D721Med (cell line): ENCODE measurements at regions not wholly inside any gene's neighbourhood (a gene's known extent, or its start where the extent isn't known, plus 50 kb on each side); places are given as distances from the start of the nearest gene placed in this dataset.

Experiments
- DNase-seq: peaks from one replicate; pipeline ENCODE4 v3.0.0; 2011; ENCODE audit warnings: low spot score; ENCODE audit not compliant: insufficient read length
- FAIRE-seq: peaks from 2 replicates; lab custom pipeline; 2011; peaks lifted over from hg19 to GRCh38; lab: Jason Lieb, UNC
- TF ChIP-seq, protein P1 (sequence below): IDR thresholded peaks from 2 replicates; pipeline ENCODE4 v1.5.1; 2012; ENCODE audit warnings: mild to moderate bottlenecking, control low read depth; ENCODE audit not compliant: insufficient read depth; ENCODE audit errors: missing control alignments

DNA sequence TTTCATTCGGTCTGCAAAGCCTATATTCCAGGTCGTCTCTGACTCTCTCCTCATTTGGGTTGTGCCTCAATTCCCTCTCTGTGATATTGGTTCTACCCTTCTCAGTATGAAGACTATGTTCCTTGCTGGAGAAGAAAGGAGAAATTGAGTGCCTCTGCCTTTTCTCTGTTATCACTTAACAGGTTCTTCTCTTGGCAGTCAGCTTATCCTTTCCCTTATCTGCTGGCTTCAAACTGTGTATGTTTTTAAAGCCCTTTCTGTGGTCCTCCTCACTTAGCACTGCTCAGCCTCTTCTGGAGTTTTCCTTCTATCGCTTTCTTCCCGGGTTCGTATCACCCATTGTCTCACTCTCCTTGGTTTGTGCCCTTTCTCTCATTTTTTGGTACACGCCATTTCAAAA is 65.3 kb upstream of the FSTL1 start:
- no peak for DNase-seq
- TF ChIP-seq, protein P1, sequence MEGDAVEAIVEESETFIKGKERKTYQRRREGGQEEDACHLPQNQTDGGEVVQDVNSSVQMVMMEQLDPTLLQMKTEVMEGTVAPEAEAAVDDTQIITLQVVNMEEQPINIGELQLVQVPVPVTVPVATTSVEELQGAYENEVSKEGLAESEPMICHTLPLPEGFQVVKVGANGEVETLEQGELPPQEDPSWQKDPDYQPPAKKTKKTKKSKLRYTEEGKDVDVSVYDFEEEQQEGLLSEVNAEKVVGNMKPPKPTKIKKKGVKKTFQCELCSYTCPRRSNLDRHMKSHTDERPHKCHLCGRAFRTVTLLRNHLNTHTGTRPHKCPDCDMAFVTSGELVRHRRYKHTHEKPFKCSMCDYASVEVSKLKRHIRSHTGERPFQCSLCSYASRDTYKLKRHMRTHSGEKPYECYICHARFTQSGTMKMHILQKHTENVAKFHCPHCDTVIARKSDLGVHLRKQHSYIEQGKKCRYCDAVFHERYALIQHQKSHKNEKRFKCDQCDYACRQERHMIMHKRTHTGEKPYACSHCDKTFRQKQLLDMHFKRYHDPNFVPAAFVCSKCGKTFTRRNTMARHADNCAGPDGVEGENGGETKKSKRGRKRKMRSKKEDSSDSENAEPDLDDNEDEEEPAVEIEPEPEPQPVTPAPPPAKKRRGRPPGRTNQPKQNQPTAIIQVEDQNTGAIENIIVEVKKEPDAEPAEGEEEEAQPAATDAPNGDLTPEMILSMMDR, result no peak
- no peak for FAIRE-seq

DNA sequence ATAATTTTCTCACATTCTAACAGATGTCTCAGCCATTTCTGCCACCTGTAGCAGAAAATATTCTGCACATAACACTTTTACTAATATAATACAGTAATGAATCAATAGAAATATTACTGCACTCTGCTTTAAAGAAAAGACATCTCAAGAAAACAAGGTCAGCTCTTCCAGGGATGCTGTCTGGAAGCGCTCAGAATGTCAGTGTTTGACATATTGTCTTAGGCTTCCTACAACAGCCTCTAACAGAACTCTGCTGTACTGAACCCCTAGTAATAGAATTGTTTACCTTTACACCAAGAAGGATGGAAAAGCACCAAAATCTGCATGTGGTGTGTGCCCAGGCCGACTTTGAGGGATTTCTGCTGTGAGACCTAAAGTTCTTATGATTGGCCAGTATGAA is 61.9 kb upstream of the FSTL1 start:
- FAIRE-seq (no peak), DNase-seq (no peak)
- TF ChIP-seq, protein P1, result no peak

DNA sequence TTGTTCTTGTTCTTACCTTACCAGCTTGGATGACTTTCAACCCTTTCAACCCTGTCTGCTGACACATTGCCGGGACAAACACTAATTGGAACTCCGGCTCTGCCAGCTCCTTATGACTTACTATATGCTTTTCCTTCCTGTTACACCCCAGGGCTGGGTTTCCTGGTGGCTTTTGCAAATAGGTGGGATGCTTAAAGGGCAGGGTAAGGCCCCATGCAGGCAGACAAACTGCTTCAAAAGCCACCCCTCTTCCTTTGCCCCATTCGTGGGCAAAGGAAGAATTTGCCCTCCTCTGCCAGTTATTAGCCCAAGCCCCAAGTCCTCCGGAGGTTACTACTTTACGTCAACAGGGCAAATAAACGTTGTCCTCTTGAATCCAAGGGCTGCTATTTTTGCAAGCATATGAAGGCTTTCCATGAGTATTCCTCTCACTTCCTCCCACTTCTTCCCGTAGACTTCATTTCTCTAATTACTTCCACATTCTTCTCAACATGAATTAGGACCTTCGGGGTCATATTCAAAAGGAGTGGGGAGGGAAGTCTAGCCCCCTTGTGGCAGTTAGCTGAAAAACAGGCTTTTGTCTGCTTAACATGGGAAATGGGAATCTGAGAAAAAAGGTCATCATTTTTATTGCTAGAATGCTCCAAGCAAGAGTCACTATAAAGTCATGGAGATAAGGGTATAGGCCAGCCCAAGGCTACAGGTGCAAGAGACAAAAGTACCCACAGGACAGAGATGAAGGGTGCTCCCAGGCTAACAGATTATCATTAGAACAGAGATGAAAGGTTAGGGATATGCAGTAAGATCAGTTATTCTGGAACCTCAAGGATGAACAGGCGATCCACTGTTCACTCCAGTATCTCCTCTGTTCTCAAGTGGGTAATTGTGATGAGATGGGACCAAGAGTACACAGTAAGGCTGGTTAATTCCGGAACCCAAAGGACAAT is 56.3 kb upstream of the FSTL1 start:
- DNase-seq (no peak), FAIRE-seq (no peak)

DNA sequence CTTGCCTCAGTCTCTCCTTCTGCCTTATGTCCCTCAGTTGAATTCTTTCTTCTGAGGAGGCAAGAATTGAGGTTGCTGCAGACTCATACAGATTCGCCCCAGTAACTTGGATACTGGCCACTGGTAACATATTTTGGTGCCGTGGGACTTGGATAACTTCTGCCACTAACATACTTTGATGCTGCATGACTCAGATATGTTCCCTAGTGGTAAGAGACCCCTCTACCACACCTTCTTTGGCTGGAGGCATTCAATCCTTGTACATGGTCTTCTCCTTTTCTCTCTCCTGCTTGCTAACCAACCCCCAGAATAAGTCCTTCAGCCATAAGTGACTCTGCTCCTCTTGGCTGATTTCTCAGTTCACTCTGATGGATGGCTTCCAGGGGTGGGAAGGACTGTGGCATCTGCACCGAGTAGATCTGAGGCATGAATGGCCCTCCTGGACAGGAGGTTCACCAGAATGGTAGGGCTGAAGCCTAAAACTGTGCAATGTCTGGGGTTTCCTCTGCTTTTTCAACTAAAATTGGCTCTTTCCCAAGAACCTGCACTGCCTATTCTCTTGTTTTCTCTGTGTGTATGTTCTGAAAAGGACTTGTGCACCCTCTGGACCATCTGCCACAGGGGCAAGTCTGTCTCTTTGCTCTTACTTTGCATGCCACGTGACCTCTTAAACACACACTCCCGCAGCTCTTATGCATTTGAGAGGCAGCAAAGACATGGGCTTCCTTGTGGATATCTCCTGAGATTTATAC is 55.5 kb upstream of the FSTL1 start:
- DNase-seq (no peak), FAIRE-seq (no peak)
- TF ChIP-seq, protein P1, result no peak

More for the DNA sequence above, 56.3 kb upstream of the FSTL1 start:
- TF ChIP-seq, protein P1, result peak; percentile 49

DNA sequence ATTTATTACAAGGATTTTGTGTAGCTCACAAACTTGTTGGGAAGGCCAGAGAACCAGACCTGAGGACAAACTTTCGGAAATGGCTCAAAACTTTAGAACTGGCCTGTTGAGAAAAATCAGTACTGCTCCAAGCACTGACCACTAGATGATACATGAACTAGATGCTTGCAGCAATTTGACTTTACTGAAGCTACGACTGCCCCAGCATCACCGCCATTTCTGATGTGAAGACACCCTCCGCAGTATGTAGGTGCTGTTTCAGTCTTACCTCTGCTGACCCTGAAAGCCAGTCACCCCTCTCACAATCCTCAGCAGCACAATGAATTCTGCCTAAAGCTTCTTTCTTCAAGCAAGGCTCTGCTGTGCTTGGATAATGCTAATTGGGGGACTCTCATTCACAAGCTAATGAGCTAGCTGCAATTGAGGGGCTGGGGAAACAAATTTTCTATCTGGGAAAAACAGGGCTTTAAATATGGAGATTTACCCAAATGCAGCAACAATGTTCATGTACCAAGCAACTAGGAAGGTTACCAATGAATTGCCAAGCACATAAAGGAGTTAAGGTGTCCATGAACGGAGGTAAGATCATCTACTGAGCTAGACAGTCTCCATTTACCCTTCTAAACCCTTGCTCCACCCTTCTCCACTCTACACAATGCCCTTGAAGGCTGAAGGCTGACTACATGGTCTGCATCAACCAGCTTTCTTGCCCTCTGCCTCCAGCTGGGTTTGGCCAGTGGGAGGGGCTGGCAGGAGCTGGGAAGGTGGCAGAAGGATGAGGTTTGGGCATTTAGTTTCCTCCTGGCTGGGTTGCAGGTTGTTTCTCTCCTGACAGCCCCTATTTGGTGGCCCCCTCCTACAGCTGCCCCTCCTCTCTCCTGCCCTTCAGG is 53.2 kb upstream of the FSTL1 start:
- no peak for FAIRE-seq
- DNase-seq, result no peak
- TF ChIP-seq, protein P1, result no peak

DNA sequence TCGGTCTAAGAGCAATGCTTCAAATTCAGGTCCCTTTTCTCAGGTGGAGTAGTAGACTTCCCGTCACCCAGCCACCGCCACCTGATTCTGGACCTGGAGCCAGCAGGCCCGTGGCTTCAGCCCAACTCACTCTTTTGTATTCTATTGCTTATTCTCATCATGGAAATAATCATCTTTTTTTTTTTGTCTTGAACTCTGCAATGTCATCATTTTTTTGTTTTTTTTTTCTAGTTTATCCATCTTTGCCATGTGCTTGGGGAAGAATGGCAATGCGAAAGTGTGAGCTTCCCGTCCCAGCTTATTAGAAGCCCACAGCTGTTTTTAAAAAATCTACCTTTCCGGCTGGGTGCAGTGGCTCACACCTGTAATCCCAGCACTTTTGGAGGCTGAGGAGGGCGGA is 51.3 kb upstream of the FSTL1 start:
- DNase-seq (no peak), FAIRE-seq (no peak)
- TF ChIP-seq, protein P1, result no peak
